Neural progenitor cell (in vitro differentiated cells): ENCODE measurements at regions not wholly inside any gene's neighbourhood (a gene's known extent, or its start where the extent isn't known, plus 50 kb on each side); places are given as distances from the start of the nearest gene placed in this dataset. TPM values are rescaled to one million over a fixed set of nuclear protein-coding genes. Genes with fewer than 3 reads are reported as not detected.

Source experiments
- small RNA-seq: library from RNA; depleted of rRNA; stranded (forward); fragments of <200 nt; gene quantifications from one replicate; pipeline ENCODE3, GENCODE V24; 2015

Small RNA genes lying in the stretch of these regions (small RNA-seq; reads per million reads assigned to genes)
- not detected for gene AC097499.1
- not detected for gene RNU6-259P
